ENCODE measurements at regions not wholly inside any gene's neighbourhood (a gene's known extent, or its start where the extent isn't known, plus 50 kb on each side); places are given as distances from the start of the nearest gene placed in this dataset.

DNA sequence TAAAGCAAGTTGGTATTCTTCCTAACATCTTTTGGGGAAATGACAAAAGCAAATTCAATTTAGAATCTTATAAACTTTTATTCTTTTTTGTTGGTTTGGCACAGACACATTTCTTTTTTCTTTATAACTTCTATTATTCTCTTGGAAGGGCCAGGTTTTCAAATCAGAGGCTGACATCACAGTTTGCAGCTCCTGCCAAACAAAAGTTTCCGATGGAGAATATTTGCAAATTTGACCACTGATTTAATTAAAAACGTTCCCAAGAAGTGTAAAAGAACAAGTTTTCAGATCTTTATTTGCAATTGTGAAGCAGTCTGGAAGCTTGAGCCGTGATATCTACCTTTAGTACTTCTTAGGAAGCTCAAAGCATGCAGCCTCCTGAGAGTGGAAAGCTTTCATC, 53.8 kb upstream of the CD83 start:
- ATAC-seq: no peak
- H3K9me3 Mint-ChIP-seq: peaks cover 9% of the 10 kb centered on the region; the same call in 2 of the 3 replicates
- Histone ChIP-seq H3K4me1 (ENCODE audit: insufficient read depth) (no peaks in the 10 kb centered on the region), H3K36me3 (ENCODE audit: insufficient read depth) (no peaks in the 10 kb centered on the region), H3K4me2 (no peak overlapping the region), H3K79me2 (replicated peaks; ENCODE audit: insufficient read depth) (no peaks in the 10 kb centered on the region), H3K4me3 (no peak overlapping the region), H2AFZ (no peak overlapping the region), H3K9me2 (ENCODE audit: insufficient read depth) (no peaks in the 10 kb centered on the region), H3F3A (replicated peaks; ENCODE audit: low read depth) (no peaks in the 10 kb centered on the region), H3K27me3 (ENCODE audit: insufficient read depth) (no peaks in the 10 kb centered on the region), H3K27ac (ENCODE audit: low read depth) (no peak overlapping the region), H4K20me1 (replicated peaks; ENCODE audit: insufficient read depth) (no peaks in the 10 kb centered on the region)
- TF ChIP-seq EZH2phosphoT487 (IDR thresholded peaks at IDR 0.05; ENCODE audit: unreplicated experiment) (no peak), JUNB (IDR thresholded peaks at IDR 0.05; ENCODE audit: unreplicated experiment) (no peak), EZH2 (IDR thresholded peaks at IDR 0.05; ENCODE audit: low read depth, unreplicated experiment) (no peak), ZNF331 (CRISPR knock-in tag; IDR thresholded peaks at IDR 0.05; ENCODE audit: low read depth) (no peak), POLR2AphosphoS5 (IDR thresholded peaks at IDR 0.05; ENCODE audit: low read depth) (no peak)
- TF ChIP-seq, protein P1, sequence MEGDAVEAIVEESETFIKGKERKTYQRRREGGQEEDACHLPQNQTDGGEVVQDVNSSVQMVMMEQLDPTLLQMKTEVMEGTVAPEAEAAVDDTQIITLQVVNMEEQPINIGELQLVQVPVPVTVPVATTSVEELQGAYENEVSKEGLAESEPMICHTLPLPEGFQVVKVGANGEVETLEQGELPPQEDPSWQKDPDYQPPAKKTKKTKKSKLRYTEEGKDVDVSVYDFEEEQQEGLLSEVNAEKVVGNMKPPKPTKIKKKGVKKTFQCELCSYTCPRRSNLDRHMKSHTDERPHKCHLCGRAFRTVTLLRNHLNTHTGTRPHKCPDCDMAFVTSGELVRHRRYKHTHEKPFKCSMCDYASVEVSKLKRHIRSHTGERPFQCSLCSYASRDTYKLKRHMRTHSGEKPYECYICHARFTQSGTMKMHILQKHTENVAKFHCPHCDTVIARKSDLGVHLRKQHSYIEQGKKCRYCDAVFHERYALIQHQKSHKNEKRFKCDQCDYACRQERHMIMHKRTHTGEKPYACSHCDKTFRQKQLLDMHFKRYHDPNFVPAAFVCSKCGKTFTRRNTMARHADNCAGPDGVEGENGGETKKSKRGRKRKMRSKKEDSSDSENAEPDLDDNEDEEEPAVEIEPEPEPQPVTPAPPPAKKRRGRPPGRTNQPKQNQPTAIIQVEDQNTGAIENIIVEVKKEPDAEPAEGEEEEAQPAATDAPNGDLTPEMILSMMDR (conservative IDR thresholded peaks at IDR 0.05; ENCODE audit: low read depth in 2 of 2): no peak
- TF ChIP-seq, protein P2, sequence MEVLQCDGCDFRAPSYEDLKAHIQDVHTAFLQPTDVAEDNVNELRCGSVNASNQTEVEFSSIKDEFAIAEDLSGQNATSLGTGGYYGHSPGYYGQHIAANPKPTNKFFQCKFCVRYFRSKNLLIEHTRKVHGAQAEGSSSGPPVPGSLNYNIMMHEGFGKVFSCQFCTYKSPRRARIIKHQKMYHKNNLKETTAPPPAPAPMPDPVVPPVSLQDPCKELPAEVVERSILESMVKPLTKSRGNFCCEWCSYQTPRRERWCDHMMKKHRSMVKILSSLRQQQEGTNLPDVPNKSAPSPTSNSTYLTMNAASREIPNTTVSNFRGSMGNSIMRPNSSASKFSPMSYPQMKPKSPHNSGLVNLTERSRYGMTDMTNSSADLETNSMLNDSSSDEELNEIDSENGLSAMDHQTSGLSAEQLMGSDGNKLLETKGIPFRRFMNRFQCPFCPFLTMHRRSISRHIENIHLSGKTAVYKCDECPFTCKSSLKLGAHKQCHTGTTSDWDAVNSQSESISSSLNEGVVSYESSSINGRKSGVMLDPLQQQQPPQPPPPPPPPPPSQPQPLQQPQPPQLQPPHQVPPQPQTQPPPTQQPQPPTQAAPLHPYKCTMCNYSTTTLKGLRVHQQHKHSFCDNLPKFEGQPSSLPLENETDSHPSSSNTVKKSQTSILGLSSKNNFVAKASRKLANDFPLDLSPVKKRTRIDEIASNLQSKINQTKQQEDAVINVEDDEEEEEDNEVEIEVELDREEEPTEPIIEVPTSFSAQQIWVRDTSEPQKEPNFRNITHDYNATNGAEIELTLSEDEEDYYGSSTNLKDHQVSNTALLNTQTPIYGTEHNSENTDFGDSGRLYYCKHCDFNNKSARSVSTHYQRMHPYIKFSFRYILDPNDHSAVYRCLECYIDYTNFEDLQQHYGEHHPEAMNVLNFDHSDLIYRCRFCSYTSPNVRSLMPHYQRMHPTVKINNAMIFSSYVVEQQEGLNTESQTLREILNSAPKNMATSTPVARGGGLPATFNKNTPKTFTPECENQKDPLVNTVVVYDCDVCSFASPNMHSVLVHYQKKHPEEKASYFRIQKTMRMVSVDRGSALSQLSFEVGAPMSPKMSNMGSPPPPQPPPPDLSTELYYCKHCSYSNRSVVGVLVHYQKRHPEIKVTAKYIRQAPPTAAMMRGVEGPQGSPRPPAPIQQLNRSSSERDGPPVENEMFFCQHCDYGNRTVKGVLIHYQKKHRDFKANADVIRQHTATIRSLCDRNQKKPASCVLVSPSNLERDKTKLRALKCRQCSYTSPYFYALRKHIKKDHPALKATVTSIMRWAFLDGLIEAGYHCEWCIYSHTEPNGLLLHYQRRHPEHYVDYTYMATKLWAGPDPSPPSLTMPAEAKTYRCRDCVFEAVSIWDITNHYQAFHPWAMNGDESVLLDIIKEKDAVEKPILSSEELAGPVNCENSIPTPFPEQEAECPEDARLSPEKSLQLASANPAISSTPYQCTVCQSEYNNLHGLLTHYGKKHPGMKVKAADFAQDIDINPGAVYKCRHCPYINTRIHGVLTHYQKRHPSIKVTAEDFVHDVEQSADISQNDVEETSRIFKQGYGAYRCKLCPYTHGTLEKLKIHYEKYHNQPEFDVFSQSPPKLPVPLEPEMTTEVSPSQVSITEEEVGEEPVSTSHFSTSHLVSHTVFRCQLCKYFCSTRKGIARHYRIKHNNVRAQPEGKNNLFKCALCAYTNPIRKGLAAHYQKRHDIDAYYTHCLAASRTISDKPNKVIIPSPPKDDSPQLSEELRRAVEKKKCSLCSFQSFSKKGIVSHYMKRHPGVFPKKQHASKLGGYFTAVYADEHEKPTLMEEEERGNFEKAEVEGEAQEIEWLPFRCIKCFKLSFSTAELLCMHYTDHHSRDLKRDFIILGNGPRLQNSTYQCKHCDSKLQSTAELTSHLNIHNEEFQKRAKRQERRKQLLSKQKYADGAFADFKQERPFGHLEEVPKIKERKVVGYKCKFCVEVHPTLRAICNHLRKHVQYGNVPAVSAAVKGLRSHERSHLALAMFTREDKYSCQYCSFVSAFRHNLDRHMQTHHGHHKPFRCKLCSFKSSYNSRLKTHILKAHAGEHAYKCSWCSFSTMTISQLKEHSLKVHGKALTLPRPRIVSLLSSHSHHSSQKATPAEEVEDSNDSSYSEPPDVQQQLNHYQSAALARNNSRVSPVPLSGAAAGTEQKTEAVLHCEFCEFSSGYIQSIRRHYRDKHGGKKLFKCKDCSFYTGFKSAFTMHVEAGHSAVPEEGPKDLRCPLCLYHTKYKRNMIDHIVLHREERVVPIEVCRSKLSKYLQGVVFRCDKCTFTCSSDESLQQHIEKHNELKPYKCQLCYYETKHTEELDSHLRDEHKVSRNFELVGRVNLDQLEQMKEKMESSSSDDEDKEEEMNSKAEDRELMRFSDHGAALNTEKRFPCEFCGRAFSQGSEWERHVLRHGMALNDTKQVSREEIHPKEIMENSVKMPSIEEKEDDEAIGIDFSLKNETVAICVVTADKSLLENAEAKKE (CRISPR knock-in tag; IDR thresholded peaks at IDR 0.05): no peak
- H3K36me3 Mint-ChIP-seq (ENCODE audit: low read depth): no peaks in the 10 kb centered on the region
- H3K4me3 Mint-ChIP-seq: no peak overlapping the region
- H3K27ac Mint-ChIP-seq: no peak overlapping the region
- no peak for DNase-seq (ENCODE audit: low spot score)
- H3K4me1 Mint-ChIP-seq: no peaks in the 10 kb centered on the region; the same call in 2 of the 3 replicates
- peaks cover 3% of the 10 kb centered on the region for H3K27me3 Mint-ChIP-seq (ENCODE audit: insufficient read depth, low read depth, poor library complexity)
